ENCODE measurements at regions not wholly inside any gene's neighbourhood (a gene's known extent, or its start where the extent isn't known, plus 50 kb on each side); places are given as distances from the start of the nearest gene placed in this dataset.

GRCh38 chr3:6532101-6532500 lies 328.8 kb upstream of the GRM7 start:
- no peak for DNase-seq

- no peak for DNase-seq
Observed at GRCh38 chr3:6540981-6541380, 319.9 kb upstream of the GRM7 start.

- no peak for DNase-seq
Observed at GRCh38 chr3:6542795-6543194, 318.1 kb upstream of the GRM7 start.

GRCh38 chr3:6549296-6549695 lies 311.6 kb upstream of the GRM7 start:
- no peak for DNase-seq

- no peak for DNase-seq
Observed at GRCh38 chr3:6551165-6551564, 309.8 kb upstream of the GRM7 start.

GRCh38 chr3:6560259-6560658 lies 300.7 kb upstream of the GRM7 start:
- no peak for DNase-seq

- no peak for DNase-seq
Observed at GRCh38 chr3:6567241-6567640, 293.7 kb upstream of the GRM7 start.

GRCh38 chr3:6568999-6569493 lies 291.9 kb upstream of the GRM7 start:
- DNase-seq, result no peak

GRCh38 chr3:6571448-6571847 lies 289.5 kb upstream of the GRM7 start:
- no peak for DNase-seq

GRCh38 chr3:6577584-6577983 lies 283.3 kb upstream of the GRM7 start:
- DNase-seq, result no peak

GRCh38 chr3:6578526-6578925 lies 282.4 kb upstream of the GRM7 start:
- no peak for DNase-seq

GRCh38 chr3:6580808-6581207 lies 280.1 kb upstream of the GRM7 start:
- no peak for DNase-seq

GRCh38 chr3:6585360-6585759 lies 275.6 kb upstream of the GRM7 start:
- no peak for DNase-seq

- no peak for DNase-seq
Observed at GRCh38 chr3:6600237-6600636, 260.7 kb upstream of the GRM7 start.

GRCh38 chr3:6601374-6601773 lies 259.5 kb upstream of the GRM7 start:
- no peak for DNase-seq

GRCh38 chr3:6602329-6602728 lies 258.6 kb upstream of the GRM7 start:
- DNase-seq, result no peak

GRCh38 chr3:6605227-6605626 lies 255.7 kb upstream of the GRM7 start:
- DNase-seq, result no peak

GRCh38 chr3:6608843-6609242 lies 252.1 kb upstream of the GRM7 start:
- DNase-seq, result no peak

GRCh38 chr3:6612034-6612616 lies 248.8 kb upstream of the GRM7 start:
- no peak for DNase-seq

- no peak for DNase-seq
Observed at GRCh38 chr3:6622260-6622659, 238.7 kb upstream of the GRM7 start.

GRCh38 chr3:6622712-6623111 lies 238.2 kb upstream of the GRM7 start:
- DNase-seq, result no peak

- DNase-seq, result no peak
Observed at GRCh38 chr3:6631376-6631775, 229.5 kb upstream of the GRM7 start.

- no peak for DNase-seq
Observed at GRCh38 chr3:6640907-6641306, 220.0 kb upstream of the GRM7 start.

- no peak for DNase-seq
Observed at GRCh38 chr3:6644070-6644929, 216.6 kb upstream of the GRM7 start.

- DNase-seq, result no peak
Observed at GRCh38 chr3:6654670-6655069, 206.2 kb upstream of the GRM7 start.

All from fibroblast of upper back skin (primary cell).